Mammary epithelial cell (primary cell): ENCODE measurements at regions not wholly inside any gene's neighbourhood (a gene's known extent, or its start where the extent isn't known, plus 50 kb on each side); places are given as distances from the start of the nearest gene placed in this dataset.

ENCODE experiments used
- CTCF ChIP-seq, 2 donors: IDR thresholded peaks in 1 of 2; conservative IDR thresholded peaks in 1 of 2; 2 replicates each; pipeline ENCODE4 v1.5.1; 2011 to 2012; ENCODE audit warnings: inconsistent platforms in 2 of 2, low read length in 2 of 2, mild to moderate bottlenecking in 2 of 2, control low read depth in 1 of 2, low read depth in 1 of 2; ENCODE audit not compliant: insufficient read depth in 1 of 2; ENCODE audit errors: extremely low read depth in 1 of 2
- EZH2 ChIP-seq: IDR thresholded peaks from 2 replicates; pipeline ENCODE4 v1.6.1; 2012; ENCODE audit warnings: low read length, inconsistent platforms, borderline replicate concordance

DNA sequence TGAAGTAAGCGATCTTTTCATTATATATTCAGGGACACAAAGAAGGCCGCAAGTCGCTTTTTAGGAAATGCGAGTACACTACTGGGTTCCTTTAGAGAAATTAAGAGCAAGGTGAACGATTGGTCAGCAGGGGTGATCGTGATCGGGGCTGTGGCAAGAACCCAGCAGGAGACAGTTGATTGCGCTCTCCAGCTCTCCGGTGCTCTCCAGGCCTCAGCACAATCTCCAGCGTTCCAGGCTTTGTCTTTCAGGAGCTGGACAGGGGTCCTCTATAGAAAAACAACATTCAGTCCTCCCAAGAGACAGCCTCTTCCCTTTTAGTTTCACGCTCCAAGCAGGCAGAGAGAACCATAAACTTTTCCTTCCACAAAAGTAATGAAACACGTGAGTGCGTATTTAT lies 170.5 kb upstream of the KLF6 start:
- TF ChIP-seq CTCF (conservative IDR thresholded peaks at IDR 0.05 in 1 of 2, IDR thresholded peaks at IDR 0.05 in 1 of 2; ENCODE audit: extremely low read depth in 1 of 2, insufficient read depth in 1 of 2, low read depth in 1 of 2, low read length in 2 of 2) (no peak), EZH2 (no peak)
